RWPE2 (cell line): ENCODE measurements at regions not wholly inside any gene's neighbourhood (a gene's known extent, or its start where the extent isn't known, plus 50 kb on each side); places are given as distances from the start of the nearest gene placed in this dataset.

Experiments
- ATAC-seq: fragments of 200-7000 bp; cut with Tn5 transposase; 3 replicates; pipeline ENCODE4 v1.9.1; 2021; ENCODE audit warnings: low read depth
- DNase-seq: peaks from one replicate; pipeline ENCODE4 v3.0.0-alpha.2; 2020; ENCODE audit warnings: low spot score
- H3K27ac ChIP-seq: fragments of 450-650 bp; 2 replicates; pipeline ENCODE4 v1.5.1; 2017; ENCODE audit warnings: mild to moderate bottlenecking; ENCODE audit not compliant: poor library complexity, severe bottlenecking
- H3K27me3 ChIP-seq: fragments of 250-450 bp; sonication (Bioruptor Pico); 2 replicates; pipeline ENCODE4 v1.5.1; 2021; ENCODE audit warnings: mild to moderate bottlenecking, moderate library complexity; ENCODE audit not compliant: insufficient read depth, poor library complexity, severe bottlenecking
- H3K36me3 ChIP-seq: fragments of 250-450 bp; sonication (Bioruptor Pico); 2 replicates; pipeline ENCODE4 v1.5.1; 2020; ENCODE audit warnings: low read depth, mild to moderate bottlenecking, moderate library complexity
- H3K4me1 ChIP-seq: fragments of 250-450 bp; sonication (Bioruptor Pico); 2 replicates; pipeline ENCODE4 v1.5.1; 2021; ENCODE audit warnings: mild to moderate bottlenecking, moderate library complexity; ENCODE audit not compliant: insufficient read depth, poor library complexity, severe bottlenecking
- H3K4me3 ChIP-seq: fragments of 250-450 bp; sonication (Bioruptor Pico); 2 replicates; pipeline ENCODE4 v1.5.1; 2021; ENCODE audit warnings: mild to moderate bottlenecking, moderate library complexity; ENCODE audit not compliant: severe bottlenecking
- H3K9me3 ChIP-seq: fragments of 250-450 bp; sonication (Bioruptor Pico); 2 replicates; pipeline ENCODE4 v1.5.1; 2021; ENCODE audit warnings: mild to moderate bottlenecking, moderate library complexity; ENCODE audit not compliant: severe bottlenecking
- CTCF ChIP-seq: fragments of 450-650 bp; IDR thresholded peaks from one replicate; pipeline ENCODE4 v1.5.1; 2017; ENCODE audit warnings: mild to moderate bottlenecking, moderate library complexity; ENCODE audit not compliant: poor library complexity, severe bottlenecking

GRCh38 chr6:126252154-126252553, 87.8 kb upstream of the CENPW start:
- no peak for ATAC-seq
- H3K27me3 ChIP-seq = no peaks in the 10 kb centered on the region
- H3K27ac ChIP-seq = no peak overlapping the region
- H3K4me3 ChIP-seq = no peak overlapping the region
- no peak for TF ChIP-seq CTCF
- DNase-seq = no peak
- no peaks in the 10 kb centered on the region for H3K4me1 ChIP-seq
- no peaks in the 10 kb centered on the region for H3K9me3 ChIP-seq
- H3K36me3 ChIP-seq = no peaks in the 10 kb centered on the region

- TF ChIP-seq CTCF = no peak
- H3K4me1 ChIP-seq = no peaks in the 10 kb centered on the region
- no peaks in the 10 kb centered on the region for H3K36me3 ChIP-seq
- ATAC-seq (no peak), DNase-seq (no peak)
- no peaks in the 10 kb centered on the region for H3K9me3 ChIP-seq
- no peak overlapping the region for H3K4me3 ChIP-seq
- no peaks in the 10 kb centered on the region for H3K27me3 ChIP-seq
- H3K27ac ChIP-seq = no peak overlapping the region
These were observed 86.5 kb upstream of the CENPW start for GRCh38 chr6:126253431-126253830.

- DNase-seq (no peak), ATAC-seq (no peak)
- no peaks in the 10 kb centered on the region for H3K9me3 ChIP-seq
These were observed 81.8 kb upstream of the CENPW start for GRCh38 chr6:126258150-126258549.

GRCh38 chr6:126261792-126262421, 78.0 kb upstream of the CENPW start:
- no peaks in the 10 kb centered on the region for H3K4me1 ChIP-seq
- H3K36me3 ChIP-seq = no peaks in the 10 kb centered on the region
- no peak for TF ChIP-seq CTCF
- DNase-seq = no peak
- H3K9me3 ChIP-seq = no peaks in the 10 kb centered on the region
- no peaks in the 10 kb centered on the region for H3K27me3 ChIP-seq
- ATAC-seq = no peak
- no peak overlapping the region for H3K27ac ChIP-seq
- H3K4me3 ChIP-seq = no peak overlapping the region

More at GRCh38 chr6:126258150-126258549, 81.8 kb upstream of the CENPW start:
- no peak overlapping the region for H3K4me3 ChIP-seq
- no peaks in the 10 kb centered on the region for H3K4me1 ChIP-seq
- no peaks in the 10 kb centered on the region for H3K27me3 ChIP-seq
- no peak for TF ChIP-seq CTCF
- no peaks in the 10 kb centered on the region for H3K36me3 ChIP-seq
- H3K27ac ChIP-seq = no peak overlapping the region

GRCh38 chr6:126264265-126264664, 75.7 kb upstream of the CENPW start:
- Histone ChIP-seq H3K36me3 (no peaks in the 10 kb centered on the region), H3K4me1 (no peaks in the 10 kb centered on the region), H3K27ac (no peak overlapping the region), H3K4me3 (no peak overlapping the region), H3K9me3 (no peaks in the 10 kb centered on the region), H3K27me3 (no peaks in the 10 kb centered on the region)
- TF ChIP-seq CTCF = no peak
- no peak for DNase-seq
- ATAC-seq = no peak
